Keratinocyte (primary cell): ENCODE measurements at regions not wholly inside any gene's neighbourhood (a gene's known extent, or its start where the extent isn't known, plus 50 kb on each side); places are given as distances from the start of the nearest gene placed in this dataset.

Source experiments
- DNase-seq: peaks from one replicate; pipeline ENCODE4 v3.0.0-alpha.2; 2011; ENCODE audit warnings: low read depth, missing footprints, low spot score
- FAIRE-seq: peaks from 2 replicates; lab custom pipeline; 2011; peaks lifted over from hg19 to GRCh38; lab: Jason Lieb, UNC
- H2AFZ ChIP-seq: 2 replicates; pipeline ENCODE4 v1.6.0; 2012; ENCODE audit warnings: low read length, control low read depth, inconsistent platforms; ENCODE audit not compliant: control insufficient read depth
- H3K27ac ChIP-seq: 2 replicates; pipeline ENCODE4 v1.5.1; 2011; ENCODE audit warnings: low read length; ENCODE audit not compliant: control insufficient read depth, insufficient read depth
- H3K27me3 ChIP-seq: 3 replicates; pipeline ENCODE4 v1.6.0; 2011; ENCODE audit warnings: low read length; ENCODE audit not compliant: control insufficient read depth, insufficient read depth; ENCODE audit errors: extremely low read depth
- H3K36me3 ChIP-seq, 2 experiments: 2 replicates in 1 of 2; 3 replicates in 1 of 2; pipeline ENCODE4 v1.5.1; 2011; ENCODE audit warnings: low read length in 2 of 2, mild to moderate bottlenecking in 1 of 2; ENCODE audit not compliant: control insufficient read depth in 2 of 2, insufficient read depth in 2 of 2; ENCODE audit errors: extremely low read depth in 1 of 2
- H3K4me1 ChIP-seq: 3 replicates; pipeline ENCODE4 v1.5.1; 2011; ENCODE audit warnings: low read length; ENCODE audit not compliant: control insufficient read depth, insufficient read depth; ENCODE audit errors: extremely low read depth
- H3K4me2 ChIP-seq: 3 replicates; pipeline ENCODE4 v1.6.0; 2011; ENCODE audit warnings: low read depth, low read length; ENCODE audit not compliant: control insufficient read depth, insufficient read depth; ENCODE audit errors: extremely low read depth
- H3K4me3 ChIP-seq, 3 experiments: fragments of 200-600 bp in 1 of 3; sonication (generic) in 1 of 3; 2 replicates in 2 of 3; 3 replicates in 1 of 3; pipeline ENCODE4 v1.5.1; 2011 to 2016; ENCODE audit warnings: low read length in 3 of 3, mild to moderate bottlenecking in 3 of 3, control low read depth in 2 of 3, inconsistent platforms in 1 of 3, low read depth in 1 of 3, mixed read lengths in 1 of 3, mixed run types in 1 of 3, moderate library complexity in 1 of 3; ENCODE audit not compliant: control insufficient read depth in 2 of 3, insufficient read depth in 2 of 3; ENCODE audit errors: extremely low read depth in 1 of 3
- H3K79me2 ChIP-seq: 2 replicates; pipeline ENCODE4 v1.6.0; 2012; ENCODE audit warnings: low read length; ENCODE audit not compliant: control insufficient read depth, insufficient read depth
- H3K9ac ChIP-seq: 3 replicates; pipeline ENCODE4 v1.6.0; 2011; ENCODE audit warnings: low read length; ENCODE audit not compliant: control insufficient read depth, insufficient read depth; ENCODE audit errors: extremely low read depth
- H3K9me1 ChIP-seq: 3 replicates; pipeline ENCODE4 v1.6.0; 2011; ENCODE audit warnings: low read length; ENCODE audit not compliant: control insufficient read depth, insufficient read depth; ENCODE audit errors: extremely low read depth
- H3K9me3 ChIP-seq: 2 replicates; pipeline ENCODE4 v1.5.1; 2012; ENCODE audit warnings: low read depth, low read length; ENCODE audit not compliant: control insufficient read depth
- H4K20me1 ChIP-seq: 3 replicates; pipeline ENCODE4 v1.6.0; 2011; ENCODE audit warnings: low read length; ENCODE audit not compliant: control insufficient read depth, insufficient read depth; ENCODE audit errors: extremely low read depth
- EZH2 ChIP-seq: IDR thresholded peaks from one replicate; pipeline ENCODE4 v1.6.1; 2012; ENCODE audit warnings: inconsistent platforms, mild to moderate bottlenecking, low read length, moderate library complexity
- dilution Hi-C: fragments of 300-500 bp; cut with MboI; formaldehyde crosslinking; loops from one replicate; pipeline ENCODE4 v1.7.0; 2020; ENCODE audit warnings: low sequenced_read_pairs; ENCODE audit not compliant: extremely low pct_ligation_motif_present
- TF ChIP-seq, protein P1 (sequence below), 3 experiments: IDR thresholded peaks in 1 of 3; conservative IDR thresholded peaks in 1 of 3; optimal IDR thresholded peaks in 1 of 3; 2 replicates in 2 of 3; 3 replicates in 1 of 3; pipeline versions ENCODE3 to v1.5.1; 2011; ENCODE audit warnings: low read length in 3 of 3, mild to moderate bottlenecking in 3 of 3, moderate library complexity in 2 of 3, control low read depth in 1 of 3, inconsistent platforms in 1 of 3; ENCODE audit not compliant: insufficient read depth in 2 of 3; ENCODE audit errors: extremely low read depth in 1 of 3

DNA sequence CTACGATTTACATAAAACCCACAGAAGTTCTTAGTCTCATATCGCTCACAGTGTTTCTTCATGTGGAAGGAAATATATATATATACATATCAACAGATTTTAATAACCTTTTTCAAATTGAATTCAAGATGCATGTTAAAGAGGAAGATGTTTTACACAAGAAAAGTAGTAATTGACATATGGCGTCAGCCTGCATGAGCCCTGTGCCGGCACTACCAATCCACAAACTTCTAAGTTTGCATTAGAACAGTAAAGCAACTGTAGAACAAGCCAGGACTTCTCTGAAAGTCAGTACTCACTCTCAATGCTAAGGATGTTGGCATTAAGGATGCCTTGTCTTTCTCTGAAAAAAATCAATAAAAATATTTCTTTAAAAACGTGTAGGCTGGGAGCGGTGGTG is 441.3 kb upstream of the SMIM31 start:
- Histone ChIP-seq H3K9me3 (no peaks in the 10 kb centered on the region), H3K4me1 (no peaks in the 10 kb centered on the region), H3K27me3 (peaks cover 3% of the 10 kb centered on the region), H3K9me1 (no peaks in the 10 kb centered on the region), H3K79me2 (no peaks in the 10 kb centered on the region), H3K4me2 (no peak overlapping the region), H2AFZ (no peak overlapping the region), H3K27ac (no peak overlapping the region), H3K4me3 (no peak overlapping the region), H3K36me3 (no peaks in the 10 kb centered on the region), H3K9ac (no peak overlapping the region), H4K20me1 (no peaks in the 10 kb centered on the region)
- DNase-seq (no peak), FAIRE-seq (no peak)
- dilution Hi-C loops: no loop called here
- TF ChIP-seq EZH2: no peak
- TF ChIP-seq, protein P1, sequence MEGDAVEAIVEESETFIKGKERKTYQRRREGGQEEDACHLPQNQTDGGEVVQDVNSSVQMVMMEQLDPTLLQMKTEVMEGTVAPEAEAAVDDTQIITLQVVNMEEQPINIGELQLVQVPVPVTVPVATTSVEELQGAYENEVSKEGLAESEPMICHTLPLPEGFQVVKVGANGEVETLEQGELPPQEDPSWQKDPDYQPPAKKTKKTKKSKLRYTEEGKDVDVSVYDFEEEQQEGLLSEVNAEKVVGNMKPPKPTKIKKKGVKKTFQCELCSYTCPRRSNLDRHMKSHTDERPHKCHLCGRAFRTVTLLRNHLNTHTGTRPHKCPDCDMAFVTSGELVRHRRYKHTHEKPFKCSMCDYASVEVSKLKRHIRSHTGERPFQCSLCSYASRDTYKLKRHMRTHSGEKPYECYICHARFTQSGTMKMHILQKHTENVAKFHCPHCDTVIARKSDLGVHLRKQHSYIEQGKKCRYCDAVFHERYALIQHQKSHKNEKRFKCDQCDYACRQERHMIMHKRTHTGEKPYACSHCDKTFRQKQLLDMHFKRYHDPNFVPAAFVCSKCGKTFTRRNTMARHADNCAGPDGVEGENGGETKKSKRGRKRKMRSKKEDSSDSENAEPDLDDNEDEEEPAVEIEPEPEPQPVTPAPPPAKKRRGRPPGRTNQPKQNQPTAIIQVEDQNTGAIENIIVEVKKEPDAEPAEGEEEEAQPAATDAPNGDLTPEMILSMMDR (optimal IDR thresholded peaks at IDR 0.05 in 1 of 3, IDR thresholded peaks at IDR 0.05 in 1 of 3, conservative IDR thresholded peaks at IDR 0.05 in 1 of 3; ENCODE audit: extremely low read depth in 1 of 3, insufficient read depth in 2 of 3, low read length in 3 of 3): no peak

DNA sequence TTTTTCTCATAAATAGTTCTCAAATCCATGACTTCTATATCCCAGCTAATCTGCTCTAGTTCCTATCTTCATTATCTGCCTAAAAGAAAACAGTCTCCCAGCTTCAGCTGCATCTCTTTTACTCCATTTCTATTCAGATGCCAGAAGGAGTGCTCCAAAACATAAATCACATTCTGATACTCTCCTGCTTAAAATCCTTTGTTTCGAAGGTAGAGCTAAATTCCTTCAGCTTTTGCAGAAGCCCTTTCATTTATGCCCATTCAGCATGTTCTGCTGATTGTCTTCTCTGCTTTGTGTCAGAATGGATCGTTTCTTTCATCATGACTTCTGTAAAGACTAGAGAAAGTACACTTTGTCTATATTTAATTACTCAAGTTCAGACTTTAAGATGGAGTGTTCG is 440.1 kb upstream of the SMIM31 start:
- no peak for DNase-seq
- H3K27me3 ChIP-seq: peaks cover 3% of the 10 kb centered on the region
- H4K20me1 ChIP-seq: no peaks in the 10 kb centered on the region
- no peak for FAIRE-seq
- no peaks in the 10 kb centered on the region for H3K4me1 ChIP-seq
- H3K9ac ChIP-seq: no peak overlapping the region
- no peaks in the 10 kb centered on the region for H3K9me1 ChIP-seq
- no peak overlapping the region for H3K4me3 ChIP-seq
- no peaks in the 10 kb centered on the region for H3K9me3 ChIP-seq
- dilution Hi-C loops: no loop called here
- no peaks in the 10 kb centered on the region for H3K36me3 ChIP-seq
- H3K4me2 ChIP-seq: no peak overlapping the region
- no peaks in the 10 kb centered on the region for H3K79me2 ChIP-seq
- no peak overlapping the region for H2AFZ ChIP-seq
- TF ChIP-seq, protein P1 (optimal IDR thresholded peaks at IDR 0.05 in 1 of 3, IDR thresholded peaks at IDR 0.05 in 1 of 3, conservative IDR thresholded peaks at IDR 0.05 in 1 of 3; ENCODE audit: extremely low read depth in 1 of 3, insufficient read depth in 2 of 3, low read length in 3 of 3): no peak
- TF ChIP-seq EZH2: no peak
- H3K27ac ChIP-seq: no peak overlapping the region
